CD14-positive monocyte (primary cell): ENCODE measurements at regions not wholly inside any gene's neighbourhood (a gene's known extent, or its start where the extent isn't known, plus 50 kb on each side); places are given as distances from the start of the nearest gene placed in this dataset.

Source experiments
- DNase-seq, 3 donors: peaks; one replicate each; pipeline ENCODE4 v3.0.0-alpha.2; 2011 to 2022
- H2AFZ ChIP-seq: 2 replicates; pipeline ENCODE4 v1.6.0; 2012; ENCODE audit warnings: mild to moderate bottlenecking, low read depth, low read length, inconsistent platforms; ENCODE audit not compliant: insufficient read depth, poor library complexity, severe bottlenecking
- H3K27ac ChIP-seq, 2 donors: 1 replicate in 1 of 2; 2 replicates in 1 of 2; pipeline ENCODE4 v1.5.1; 2012 to 2013; ENCODE audit warnings: low read length in 2 of 2, control low read depth in 1 of 2, inconsistent platforms in 1 of 2, low read depth in 1 of 2, mild to moderate bottlenecking in 1 of 2
- H3K27me3 ChIP-seq, 2 donors: one replicate each; pipeline versions ENCODE4 v1.6.0 to v1.6.1; 2011 to 2013; ENCODE audit warnings: low read length in 2 of 2; ENCODE audit not compliant: control insufficient read depth in 2 of 2, insufficient read depth in 2 of 2
- H3K36me3 ChIP-seq, 2 donors: replicated peaks in 1 of 2; 1 replicate in 1 of 2; 2 replicates in 1 of 2; pipeline versions ENCODE4 v1.5.1 to v1.6.1; 2012 to 2013; ENCODE audit warnings: low read length in 2 of 2, control low read depth in 1 of 2, inconsistent platforms in 1 of 2, mild to moderate bottlenecking in 1 of 2; ENCODE audit not compliant: insufficient read depth in 2 of 2, control insufficient read depth in 1 of 2
- H3K4me1 ChIP-seq, 2 donors: 1 replicate in 1 of 2; 2 replicates in 1 of 2; pipeline versions ENCODE4 v1.5.1 to v1.6.1; 2012 to 2013; ENCODE audit warnings: low read length in 2 of 2, control low read depth in 1 of 2, inconsistent platforms in 1 of 2, mild to moderate bottlenecking in 1 of 2, moderate library complexity in 1 of 2; ENCODE audit not compliant: insufficient read depth in 2 of 2, control insufficient read depth in 1 of 2
- H3K4me2 ChIP-seq: replicated peaks from 2 replicates; pipeline ENCODE3; 2012; ENCODE audit warnings: low read length, moderate library complexity, mild to moderate bottlenecking; ENCODE audit not compliant: poor library complexity, severe bottlenecking; ENCODE audit errors: extremely low read depth
- H3K4me3 ChIP-seq, 3 experiments: fragments of 200-600 bp in 1 of 3; sonication (generic) in 1 of 3; replicated peaks in 1 of 3; 1 replicate in 2 of 3; 2 replicates in 1 of 3; pipeline ENCODE4 v1.5.1; 2011 to 2013; ENCODE audit warnings: low read length in 3 of 3, mild to moderate bottlenecking in 3 of 3, control low read depth in 2 of 3, low read depth in 2 of 3, inconsistent platforms in 1 of 3, moderate library complexity in 1 of 3
- H3K79me2 ChIP-seq: 2 replicates; pipeline ENCODE4 v1.6.0; 2012; ENCODE audit warnings: mild to moderate bottlenecking, control low read depth, inconsistent platforms, low read length, moderate library complexity; ENCODE audit not compliant: insufficient read depth
- H3K9ac ChIP-seq: 2 replicates; pipeline ENCODE4 v1.6.0; 2017; ENCODE audit warnings: low read length, mild to moderate bottlenecking; ENCODE audit not compliant: insufficient read depth, poor library complexity, severe bottlenecking
- H3K9me3 ChIP-seq, 2 donors: replicated peaks in 1 of 2; 1 replicate in 1 of 2; 2 replicates in 1 of 2; pipeline versions ENCODE4 v1.5.1 to v1.6.1; 2012 to 2013; ENCODE audit warnings: low read length in 2 of 2, control low read depth in 1 of 2; ENCODE audit not compliant: control insufficient read depth in 1 of 2, insufficient read depth in 1 of 2
- H4K20me1 ChIP-seq: 2 replicates; pipeline ENCODE4 v1.6.0; 2012; ENCODE audit warnings: mild to moderate bottlenecking, low read length, control low read depth, moderate library complexity; ENCODE audit not compliant: insufficient read depth
- H3K27ac Mint-ChIP-seq, 7 donors: one replicate each; pipeline ENCODE4 v1.8.0; 2020; ENCODE audit warnings: mild to moderate bottlenecking in 7 of 7, mixed read lengths in 7 of 7, moderate library complexity in 6 of 7, inconsistent platforms in 2 of 7
- H3K27me3 Mint-ChIP-seq, 3 donors: one replicate each; pipeline ENCODE4 v1.8.0; 2021 to 2022; ENCODE audit warnings: low read depth in 3 of 3, mild to moderate bottlenecking in 3 of 3, mixed read lengths in 3 of 3, moderate library complexity in 3 of 3, inconsistent platforms in 1 of 3
- H3K36me3 Mint-ChIP-seq, 2 donors: one replicate each; pipeline ENCODE4 v1.8.0; 2020; ENCODE audit warnings: mixed read lengths in 2 of 2, inconsistent platforms in 1 of 2, mild to moderate bottlenecking in 1 of 2
- H3K4me1 Mint-ChIP-seq: one replicate; pipeline ENCODE4 v1.8.0; 2020; ENCODE audit warnings: mild to moderate bottlenecking, mixed read lengths
- H3K4me3 Mint-ChIP-seq, 2 donors: one replicate each; pipeline ENCODE4 v1.8.0; 2020; ENCODE audit warnings: mild to moderate bottlenecking in 2 of 2, mixed read lengths in 2 of 2, moderate library complexity in 1 of 2
- H3K9me3 Mint-ChIP-seq, 7 donors: one replicate each; pipeline ENCODE4 v1.8.0; 2020 to 2022; ENCODE audit warnings: mixed read lengths in 7 of 7, mild to moderate bottlenecking in 6 of 7, moderate library complexity in 6 of 7, inconsistent platforms in 2 of 7
- WGBS: methylation state at CpG from one replicate; pipeline ENCODE4 v1.1.5; 2013; ENCODE audit warnings: missing lambda C conversion rate; ENCODE audit not compliant: insufficient coverage; 5-methylcytosine and 5-hydroxymethylcytosine counted together
- intact Hi-C, 2 donors: fragments of 100-400 bp; cut with micrococcal nuclease; formaldehyde crosslinking; loops; one replicate each; pipeline versions ENCODE4 v1.15.0 to v1.15.1; 2023
- TF ChIP-seq, protein P1 (sequence below): fragments of 200-600 bp; IDR thresholded peaks from one replicate; pipeline ENCODE4 v1.8.0; 2022; ENCODE audit warnings: antibody characterized with exemption, mild to moderate bottlenecking

DNA sequence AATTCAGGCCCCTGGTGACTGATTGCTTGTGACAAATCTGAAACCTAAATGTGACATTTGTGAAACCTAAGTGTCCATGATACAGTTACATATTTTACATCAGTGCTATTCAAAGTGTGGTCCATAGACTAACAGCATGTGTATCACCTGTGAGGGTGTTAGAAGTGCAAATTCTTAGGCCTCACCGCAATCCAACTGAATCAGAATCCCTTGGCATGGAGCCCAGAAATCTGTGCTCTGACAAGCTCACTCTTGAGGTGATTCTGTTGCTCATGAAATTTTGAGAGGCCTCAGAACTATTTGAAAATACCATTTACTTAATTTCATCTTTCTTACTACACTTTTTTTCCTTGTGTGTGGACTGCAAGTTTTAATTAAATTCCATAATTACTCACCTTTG lies 587.9 kb downstream of the ADGRL2 start:
- no CpG with 5 or more reads among the region's 1 CpG for WGBS
- intact Hi-C loops: no loop called here

DNA sequence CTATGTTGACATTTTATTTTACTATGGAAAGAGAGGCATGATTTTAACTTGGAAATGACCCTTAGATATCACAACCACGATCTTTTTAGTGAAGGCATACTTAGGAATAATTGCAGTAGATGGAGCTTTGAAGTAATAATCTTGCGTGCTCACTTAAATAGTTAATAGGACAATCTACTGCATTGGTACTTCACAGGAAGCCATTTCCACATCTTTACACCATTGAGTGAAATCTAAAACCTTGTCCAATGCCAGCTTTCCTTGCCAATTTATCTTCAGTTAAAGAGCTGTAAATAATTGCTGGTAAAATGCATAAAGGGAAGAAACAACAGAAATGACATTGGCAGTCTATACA lies 586.3 kb downstream of the ADGRL2 start:
- Mint-ChIP-seq H3K27ac (no peak overlapping the region), H3K4me1 (no peaks in the 10 kb centered on the region)
- no CpG with 5 or more reads among the region's 2 CpGs for WGBS

More for the DNA sequence above, 587.9 kb downstream of the ADGRL2 start:
- H2AFZ ChIP-seq: no peak overlapping the region
- H3K4me1 ChIP-seq: no peaks in the 10 kb centered on the region
- H3K27me3 ChIP-seq: no peaks in the 10 kb centered on the region
- H3K4me3 Mint-ChIP-seq: no peak overlapping the region
- H3K27ac Mint-ChIP-seq: no peak overlapping the region
- H3K9me3 Mint-ChIP-seq: peaks cover 0 to 6% (median 2%) of the 10 kb centered on the region in 7 donors
- no peaks in the 10 kb centered on the region for H4K20me1 ChIP-seq
- no peaks in the 10 kb centered on the region for H3K79me2 ChIP-seq
- no peak overlapping the region for H3K4me3 ChIP-seq
- no peaks in the 10 kb centered on the region for H3K36me3 Mint-ChIP-seq
- no peak overlapping the region for H3K27ac ChIP-seq
- TF ChIP-seq, protein P1, sequence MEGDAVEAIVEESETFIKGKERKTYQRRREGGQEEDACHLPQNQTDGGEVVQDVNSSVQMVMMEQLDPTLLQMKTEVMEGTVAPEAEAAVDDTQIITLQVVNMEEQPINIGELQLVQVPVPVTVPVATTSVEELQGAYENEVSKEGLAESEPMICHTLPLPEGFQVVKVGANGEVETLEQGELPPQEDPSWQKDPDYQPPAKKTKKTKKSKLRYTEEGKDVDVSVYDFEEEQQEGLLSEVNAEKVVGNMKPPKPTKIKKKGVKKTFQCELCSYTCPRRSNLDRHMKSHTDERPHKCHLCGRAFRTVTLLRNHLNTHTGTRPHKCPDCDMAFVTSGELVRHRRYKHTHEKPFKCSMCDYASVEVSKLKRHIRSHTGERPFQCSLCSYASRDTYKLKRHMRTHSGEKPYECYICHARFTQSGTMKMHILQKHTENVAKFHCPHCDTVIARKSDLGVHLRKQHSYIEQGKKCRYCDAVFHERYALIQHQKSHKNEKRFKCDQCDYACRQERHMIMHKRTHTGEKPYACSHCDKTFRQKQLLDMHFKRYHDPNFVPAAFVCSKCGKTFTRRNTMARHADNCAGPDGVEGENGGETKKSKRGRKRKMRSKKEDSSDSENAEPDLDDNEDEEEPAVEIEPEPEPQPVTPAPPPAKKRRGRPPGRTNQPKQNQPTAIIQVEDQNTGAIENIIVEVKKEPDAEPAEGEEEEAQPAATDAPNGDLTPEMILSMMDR: no peak
- H3K27me3 Mint-ChIP-seq: peaks cover 0 to 1% (median 1%) of the 10 kb centered on the region in 3 donors
- DNase-seq: no peak
- no peaks in the 10 kb centered on the region for H3K36me3 ChIP-seq
- no peaks in the 10 kb centered on the region for H3K4me1 Mint-ChIP-seq
- H3K9me3 ChIP-seq: no peaks in the 10 kb centered on the region
- H3K4me2 ChIP-seq: no peak overlapping the region
- no peak overlapping the region for H3K9ac ChIP-seq

More for the DNA sequence above, 586.3 kb downstream of the ADGRL2 start:
- intact Hi-C loops: no loop called here
- Histone ChIP-seq H3K79me2 (no peaks in the 10 kb centered on the region), H3K9me3 (no peaks in the 10 kb centered on the region), H3K27ac (no peak overlapping the region), H3K27me3 (no peaks in the 10 kb centered on the region), H3K4me3 (no peak overlapping the region), H4K20me1 (no peaks in the 10 kb centered on the region), H3K9ac (no peak overlapping the region), H2AFZ (no peak overlapping the region), H3K4me2 (no peak overlapping the region), H3K36me3 (no peaks in the 10 kb centered on the region), H3K4me1 (no peaks in the 10 kb centered on the region)
- DNase-seq: no peak
- Mint-ChIP-seq H3K9me3 (peaks cover 0 to 6% (median 2%) of the 10 kb centered on the region in 7 donors), H3K4me3 (no peak overlapping the region), H3K27me3 (peaks cover 0 to 1% (median 1%) of the 10 kb centered on the region in 3 donors), H3K36me3 (no peaks in the 10 kb centered on the region)
- TF ChIP-seq, protein P1: no peak
